ENCODE measurements at regions not wholly inside any gene's neighbourhood (a gene's known extent, or its start where the extent isn't known, plus 50 kb on each side); places are given as distances from the start of the nearest gene placed in this dataset.

- H3K4me2 ChIP-seq (ENCODE audit: insufficient read depth, low read length) = no peak overlapping the region
- dilution Hi-C loops (cut with MboI; ENCODE audit: extremely low pct_ligation_motif_present, low sequenced_read_pairs) = no loop called here
- no peaks in the 10 kb centered on the region for H3K79me2 ChIP-seq (ENCODE audit: control insufficient read depth, insufficient read depth, low read length)
- CTCF ChIA-PET = no interaction called here
- no peaks in the 10 kb centered on the region for H3K36me3 ChIP-seq (ENCODE audit: control insufficient read depth in 2 of 2, extremely low read depth in 1 of 2, insufficient read depth in 2 of 2, low read length in 2 of 2)
- no peak overlapping the region for H3K9ac ChIP-seq (replicated peaks; ENCODE audit: extremely low read depth, insufficient read depth, low read length)
- no peak for FAIRE-seq
- TF ChIP-seq MYC (IDR thresholded peaks at IDR 0.05; ENCODE audit: low read depth, low read length) (no peak), JUN (IDR thresholded peaks at IDR 0.05; ENCODE audit: borderline replicate concordance, insufficient read depth, insufficient read length, low read depth) (no peak), POLR2AphosphoS5 (IDR thresholded peaks at IDR 0.05; ENCODE audit: insufficient read depth, low read depth, low read length) (no peak), CTCF (IDR thresholded peaks at IDR 0.05; ENCODE audit: extremely low read depth in 1 of 2, insufficient read depth in 1 of 2, low read depth in 1 of 2, low read length in 2 of 2) (no peak), MAX (IDR thresholded peaks at IDR 0.05; ENCODE audit: insufficient read depth, insufficient read length) (no peak), EZH2 (IDR thresholded peaks at IDR 0.05; ENCODE audit: borderline replicate concordance, low read depth, low read length, severe bottlenecking) (no peak), GATA2 (IDR thresholded peaks at IDR 0.05; ENCODE audit: insufficient read depth, insufficient read length, low read depth, low read length) (no peak), FOS (IDR thresholded peaks at IDR 0.05; ENCODE audit: borderline replicate concordance, insufficient read depth, low read length) (no peak), POLR2A (IDR thresholded peaks at IDR 0.05; ENCODE audit: low read depth, low read length) (no peak)
- no peak overlapping the region for H2AFZ ChIP-seq (ENCODE audit: low read depth, low read length)
- POLR2A ChIA-PET = no interaction called here
- no peaks in the 10 kb centered on the region for H3K4me1 ChIP-seq (ENCODE audit: control insufficient read depth, extremely low read depth, insufficient read depth, low read length)
- DNase-seq (ENCODE audit: low read depth, low spot score) = no peak
- H3K9me3 ChIP-seq (replicated peaks; ENCODE audit: control insufficient read depth, insufficient read depth, low read length) = no peaks in the 10 kb centered on the region
- H3K9me1 ChIP-seq (replicated peaks; ENCODE audit: control insufficient read depth, extremely low read depth, insufficient read depth, low read length) = no peaks in the 10 kb centered on the region
- H3K27me3 ChIP-seq (ENCODE audit: control insufficient read depth in 2 of 2, insufficient read depth in 2 of 2, low read length in 2 of 2) = peaks cover 14 to 32% of the 10 kb centered on the region in 2 experiments
- H3K4me3 ChIP-seq (replicated peaks in 1 of 3; ENCODE audit: insufficient read depth in 1 of 3, low read depth in 1 of 3, low read length in 3 of 3) = no peak overlapping the region
- H4K20me1 ChIP-seq (replicated peaks; ENCODE audit: control insufficient read depth, extremely low read depth, insufficient read depth, low read length) = no peaks in the 10 kb centered on the region
- no peak overlapping the region for H3K27ac ChIP-seq (ENCODE audit: insufficient read depth, low read depth, low read length)
- BruUV-seq (replicated peaks) = no TSS peak
- intact Hi-C loops (cut with micrococcal nuclease) = no loop called here
Measured at GRCh38 chr21:35578347-35578782, 482.0 kb downstream of the SETD4 start.

Measured in endothelial cell of umbilical vein (primary cell).